Gastroesophageal sphincter (tissue), 3 donors: ENCODE measurements at regions not wholly inside any gene's neighbourhood (a gene's known extent, or its start where the extent isn't known, plus 50 kb on each side); places are given as distances from the start of the nearest gene placed in this dataset.

Experiments
- CTCF ChIP-seq, 4 experiments: fragments of 200-600 bp in 2 of 4; fragments of 450-650 bp in 2 of 4; sonication (generic) in 1 of 4; IDR thresholded peaks; one replicate each; pipeline ENCODE4 v1.5.1; 2017 to 2019; ENCODE audit warnings: antibody characterized with exemption in 4 of 4, mild to moderate bottlenecking in 2 of 4, moderate library complexity in 2 of 4
- EP300 ChIP-seq: sonication (generic); formaldehyde crosslinking; IDR thresholded peaks from one replicate; pipeline ENCODE4 v1.6.1; 2017; ENCODE audit warnings: antibody characterized with exemption, mild to moderate bottlenecking
- POLR2A ChIP-seq, 2 donors: fragments of 450-650 bp; IDR thresholded peaks; one replicate each; pipeline ENCODE4 v1.6.1; 2017; ENCODE audit warnings: antibody characterized with exemption in 2 of 2, mild to moderate bottlenecking in 2 of 2, moderate library complexity in 1 of 2

DNA sequence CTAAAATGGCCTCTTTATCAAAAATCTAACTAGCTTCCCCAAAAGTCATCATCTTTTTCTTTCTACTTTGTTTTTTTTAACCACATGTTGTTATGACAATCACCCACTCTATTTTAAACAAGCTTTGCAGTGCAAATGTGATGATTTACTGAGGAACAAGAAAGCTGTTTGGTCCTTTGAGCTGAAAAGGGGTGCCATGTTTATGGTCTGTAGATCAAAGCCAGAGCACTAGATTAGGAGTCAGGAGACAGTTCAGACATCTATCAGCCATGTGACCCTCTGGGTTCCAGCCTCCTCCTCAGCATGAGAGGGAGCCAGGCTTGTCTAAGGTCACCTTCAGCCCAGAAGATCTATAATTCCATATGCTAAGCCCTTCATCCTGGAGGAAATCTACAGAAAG lies 65.9 kb downstream of the RPL22L1 start:
- TF ChIP-seq EP300: no peak
- TF ChIP-seq CTCF (IDR thresholded peaks at IDR 0.05): no peak
- TF ChIP-seq POLR2A (IDR thresholded peaks at IDR 0.05): no peak
